Activated CD4-positive, alpha-beta T cell treated with anti-CD3 and anti-CD28 coated beads for 36 hours (primary cell): ENCODE measurements at regions not wholly inside any gene's neighbourhood (a gene's known extent, or its start where the extent isn't known, plus 50 kb on each side); places are given as distances from the start of the nearest gene placed in this dataset.

Source experiments
- ATAC-seq: fragments of 200-7000 bp; cut with Tn5 transposase; one replicate; pipeline ENCODE4 v1.10.0; 2021; ENCODE audit warnings: mild to moderate bottlenecking, moderate library complexity
- CTCF ChIA-PET: fragments of 350-600 bp; sonication (Branson Sonifier 250); formaldehyde crosslinking; loops from one replicate; lab custom pipeline; 2021; ENCODE audit warnings: antibody characterized with exemption; lab: Charles Lee
- POLR2A ChIA-PET: fragments of 350-600 bp; sonication (Branson Sonifier 250); formaldehyde crosslinking; loops from one replicate; lab custom pipeline; 2021; ENCODE audit warnings: antibody characterized with exemption, inconsistent platforms; lab: Charles Lee
- DNase-seq: peaks from one replicate; pipeline ENCODE4 v3.0.0-alpha.2; 2020
- H3K27ac Mint-ChIP-seq: one replicate; pipeline ENCODE4 v1.8.0; 2021; ENCODE audit warnings: mixed read lengths
- H3K27me3 Mint-ChIP-seq: one replicate; pipeline ENCODE4 v1.8.0; 2021; ENCODE audit warnings: mixed read lengths
- H3K36me3 Mint-ChIP-seq: one replicate; pipeline ENCODE4 v1.8.0; 2021; ENCODE audit warnings: low read depth, mixed read lengths
- H3K4me1 Mint-ChIP-seq: one replicate; pipeline ENCODE4 v1.8.0; 2021; ENCODE audit warnings: mixed read lengths
- H3K4me3 Mint-ChIP-seq: one replicate; pipeline ENCODE4 v1.8.0; 2021; ENCODE audit warnings: mild to moderate bottlenecking, moderate library complexity, mixed read lengths
- H3K9me3 Mint-ChIP-seq: one replicate; pipeline ENCODE4 v1.8.0; 2021; ENCODE audit warnings: low read depth, mixed read lengths
- intact Hi-C, 2 experiments: fragments of 100-400 bp; cut with DNase I in 1 of 2; cut with micrococcal nuclease in 1 of 2; formaldehyde crosslinking; loops; one replicate each; pipeline versions ENCODE4 v1.14.2 to v1.15.1; 2022 to 2024; cut with DNase I, micrococcal nuclease

- Mint-ChIP-seq H3K4me3 (no peak overlapping the region), H3K36me3 (no peaks in the 10 kb centered on the region), H3K9me3 (peaks cover 9% of the 10 kb centered on the region), H3K27me3 (no peaks in the 10 kb centered on the region), H3K27ac (no peak overlapping the region), H3K4me1 (no peaks in the 10 kb centered on the region)
- no peak for ATAC-seq
- intact Hi-C loops = no loop called here
- ChIA-PET POLR2A (no interaction called here), CTCF (interaction anchor here (0.5 kb wide), 1 partner anchor 538 kb away, joined by 3 read pairs; no protein-coding TSS in a partner anchor)
- DNase-seq = no peak
Measured at GRCh38 chr13:34391076-34391475, 551.0 kb upstream of the NBEA start.

DNA sequence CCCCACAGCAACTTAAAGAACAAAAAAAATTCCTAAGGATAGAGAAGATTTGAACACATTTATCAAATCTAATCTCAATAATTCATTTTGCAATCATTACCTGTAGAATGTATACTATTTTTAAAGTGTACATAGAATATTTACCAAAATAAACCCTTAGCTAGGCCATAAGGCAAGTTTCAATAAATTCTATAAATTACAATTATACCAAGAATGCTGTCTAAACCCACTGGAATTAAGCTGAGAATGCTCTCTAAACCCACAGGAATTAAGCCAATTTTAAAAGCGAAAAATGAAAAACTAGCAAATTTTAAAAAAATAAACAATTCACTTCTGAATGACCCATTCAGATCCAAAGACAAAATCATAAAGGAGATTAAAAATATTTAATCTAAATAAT, 540.4 kb upstream of the NBEA start:
- CTCF ChIA-PET = no interaction called here
- ATAC-seq (no peak), DNase-seq (no peak)
- H3K27me3 Mint-ChIP-seq = no peaks in the 10 kb centered on the region
- POLR2A ChIA-PET = no interaction called here
- no peak overlapping the region for H3K4me3 Mint-ChIP-seq
- no peak overlapping the region for H3K27ac Mint-ChIP-seq
- H3K9me3 Mint-ChIP-seq = peaks cover 3% of the 10 kb centered on the region
- intact Hi-C loops = no loop called here
- no peaks in the 10 kb centered on the region for H3K4me1 Mint-ChIP-seq
- no peaks in the 10 kb centered on the region for H3K36me3 Mint-ChIP-seq

- POLR2A ChIA-PET = no interaction called here
- DNase-seq = no peak
Measured at GRCh38 chr13:34405410-34406181, 536.5 kb upstream of the NBEA start.

GRCh38 chr13:34408640-34409039, 533.4 kb upstream of the NBEA start:
- intact Hi-C loops = no loop called here
- H3K27ac Mint-ChIP-seq = no peak overlapping the region
- ChIA-PET POLR2A (no interaction called here), CTCF (no interaction called here)
- no peaks in the 10 kb centered on the region for H3K9me3 Mint-ChIP-seq
- H3K4me3 Mint-ChIP-seq = no peak overlapping the region
- no peaks in the 10 kb centered on the region for H3K27me3 Mint-ChIP-seq
- ATAC-seq (no peak), DNase-seq (no peak)
- no peaks in the 10 kb centered on the region for H3K4me1 Mint-ChIP-seq
- no peaks in the 10 kb centered on the region for H3K36me3 Mint-ChIP-seq

More at GRCh38 chr13:34405410-34406181, 536.5 kb upstream of the NBEA start:
- Mint-ChIP-seq H3K27ac (no peak overlapping the region), H3K4me3 (no peak overlapping the region), H3K27me3 (no peaks in the 10 kb centered on the region), H3K4me1 (no peaks in the 10 kb centered on the region), H3K36me3 (no peaks in the 10 kb centered on the region), H3K9me3 (no peaks in the 10 kb centered on the region)
- CTCF ChIA-PET = interaction anchor here (0.6 to 0.7 kb wide), 2 partner anchors 61 to 288 kb away, joined by 3 read pairs; no protein-coding TSS in a partner anchor
- intact Hi-C loops = no loop called here
- ATAC-seq = no peak

DNA sequence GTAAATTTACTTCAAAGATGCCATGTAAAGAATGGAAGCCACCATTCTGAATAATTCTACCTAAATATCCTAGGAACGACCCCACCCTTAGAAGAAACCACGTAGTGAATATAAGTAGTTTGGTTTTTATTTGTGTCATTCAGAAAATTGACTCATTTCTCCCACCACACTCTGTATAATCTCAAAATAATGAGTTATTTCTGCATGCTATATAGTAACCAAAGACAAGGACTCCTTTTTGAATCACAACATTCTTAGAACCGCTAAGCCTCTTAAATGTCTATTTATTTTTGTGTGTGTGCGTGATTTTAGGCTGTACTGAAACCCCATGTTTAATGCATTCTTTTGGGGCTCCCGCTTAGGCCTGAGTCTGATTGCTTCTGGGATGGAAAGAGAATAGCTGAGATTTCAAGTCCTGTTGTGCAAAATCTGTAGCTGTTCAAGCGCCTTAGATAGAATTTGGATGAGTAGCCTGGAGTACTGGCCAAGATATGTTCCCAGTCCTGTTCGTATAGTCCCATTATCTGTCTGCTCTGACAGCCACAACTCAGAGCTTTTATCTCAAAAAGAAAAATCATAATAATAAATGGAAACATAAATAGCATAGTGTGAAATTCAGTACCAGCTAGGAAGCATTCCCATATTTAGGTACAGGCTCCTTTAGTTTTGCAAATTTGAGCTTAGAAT, 532.4 kb upstream of the NBEA start:
- H3K4me3 Mint-ChIP-seq = no peak overlapping the region
- no peaks in the 10 kb centered on the region for H3K4me1 Mint-ChIP-seq
- no peaks in the 10 kb centered on the region for H3K9me3 Mint-ChIP-seq
- H3K27ac Mint-ChIP-seq = no peak overlapping the region
- DNase-seq (no peak), ATAC-seq (no peak)
- ChIA-PET POLR2A (no interaction called here), CTCF (interaction anchor here (0.6 to 1.1 kb wide), 2 partner anchors 9 to 537 kb away, joined by 3 to 4 read pairs; no protein-coding TSS in a partner anchor)
- H3K27me3 Mint-ChIP-seq = no peaks in the 10 kb centered on the region
- no peaks in the 10 kb centered on the region for H3K36me3 Mint-ChIP-seq
- intact Hi-C loops = no loop called here

GRCh38 chr13:34410678-34411077, 531.4 kb upstream of the NBEA start:
- POLR2A ChIA-PET = no interaction called here
- H3K9me3 Mint-ChIP-seq = no peaks in the 10 kb centered on the region
- intact Hi-C loops = no loop called here

DNA sequence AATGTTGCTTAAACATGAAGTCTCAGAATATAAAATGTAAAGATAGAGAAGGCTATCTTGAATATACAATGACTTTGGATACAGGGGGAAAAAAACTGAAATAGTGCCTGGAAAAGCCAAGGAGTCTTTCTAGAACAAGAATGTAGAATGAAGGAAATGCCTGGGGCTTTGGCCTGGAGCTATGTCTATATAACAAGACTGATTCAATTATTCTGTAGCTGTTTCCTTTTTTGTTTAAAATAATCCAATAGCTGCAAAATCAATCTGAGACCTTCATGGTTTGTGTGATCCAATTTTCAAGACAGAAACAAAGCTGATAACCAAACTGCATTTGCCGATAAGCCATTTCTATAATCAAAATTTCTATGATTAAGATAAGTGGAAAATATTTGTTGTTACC, 530.9 kb upstream of the NBEA start:
- Mint-ChIP-seq H3K4me3 (no peak overlapping the region), H3K27ac (no peak overlapping the region), H3K27me3 (peaks cover 2% of the 10 kb centered on the region), H3K4me1 (no peaks in the 10 kb centered on the region), H3K36me3 (no peaks in the 10 kb centered on the region), H3K9me3 (no peaks in the 10 kb centered on the region)
- ATAC-seq (no peak), DNase-seq (no peak)
- intact Hi-C loops = no loop called here
- ChIA-PET POLR2A (no interaction called here), CTCF (no interaction called here)

More at GRCh38 chr13:34410678-34411077, 531.4 kb upstream of the NBEA start:
- H3K27me3 Mint-ChIP-seq = peaks cover 2% of the 10 kb centered on the region
- H3K4me3 Mint-ChIP-seq = no peak overlapping the region
- DNase-seq (no peak), ATAC-seq (no peak)
- H3K36me3 Mint-ChIP-seq = no peaks in the 10 kb centered on the region
- H3K4me1 Mint-ChIP-seq = no peaks in the 10 kb centered on the region
- H3K27ac Mint-ChIP-seq = no peak overlapping the region
- CTCF ChIA-PET = interaction anchor here (1.1 kb wide), 1 partner anchor 8 kb away, joined by 4 read pairs; no protein-coding TSS in a partner anchor

GRCh38 chr13:34411894-34412293, 530.2 kb upstream of the NBEA start:
- H3K27ac Mint-ChIP-seq = no peak overlapping the region
- intact Hi-C loops = no loop called here

DNA sequence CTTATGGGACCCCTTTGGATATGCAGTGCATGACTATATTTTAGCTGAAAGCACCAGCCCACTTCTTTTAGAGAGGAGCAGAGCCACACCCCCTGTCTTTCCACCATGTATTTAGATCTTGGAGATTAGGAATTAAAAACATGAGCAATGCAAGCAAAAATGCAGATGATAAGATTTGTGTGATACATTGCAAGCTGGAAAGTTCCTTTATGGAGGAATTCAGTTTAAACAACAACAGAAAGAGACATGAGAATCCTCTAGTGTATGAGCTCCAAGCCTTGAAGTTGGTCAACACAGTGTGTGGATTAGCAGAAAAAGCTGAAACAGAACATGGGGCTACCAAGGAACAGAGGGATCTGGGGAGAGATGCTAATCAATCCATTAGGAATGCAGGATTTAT, 529.8 kb upstream of the NBEA start:
- ChIA-PET CTCF (no interaction called here), POLR2A (no interaction called here)
- Mint-ChIP-seq H3K27me3 (peaks cover 2% of the 10 kb centered on the region), H3K9me3 (no peaks in the 10 kb centered on the region), H3K4me1 (no peaks in the 10 kb centered on the region), H3K4me3 (no peak overlapping the region), H3K36me3 (no peaks in the 10 kb centered on the region), H3K27ac (no peak overlapping the region)
- ATAC-seq = no peak
- no peak for DNase-seq
- intact Hi-C loops = no loop called here

More at GRCh38 chr13:34411894-34412293, 530.2 kb upstream of the NBEA start:
- DNase-seq (no peak), ATAC-seq (no peak)
- Mint-ChIP-seq H3K36me3 (no peaks in the 10 kb centered on the region), H3K27me3 (peaks cover 2% of the 10 kb centered on the region), H3K4me3 (no peak overlapping the region), H3K4me1 (no peaks in the 10 kb centered on the region), H3K9me3 (no peaks in the 10 kb centered on the region)
- CTCF ChIA-PET = no interaction called here
- POLR2A ChIA-PET = no interaction called here

- ATAC-seq (no peak), DNase-seq (no peak)
- Mint-ChIP-seq H3K9me3 (no peaks in the 10 kb centered on the region), H3K27me3 (peaks cover 2% of the 10 kb centered on the region), H3K4me1 (no peaks in the 10 kb centered on the region), H3K4me3 (no peak overlapping the region), H3K36me3 (no peaks in the 10 kb centered on the region), H3K27ac (no peak overlapping the region)
- intact Hi-C loops = no loop called here
- ChIA-PET CTCF (no interaction called here), POLR2A (no interaction called here)
Measured at GRCh38 chr13:34412817-34413375, 529.2 kb upstream of the NBEA start.

- DNase-seq (no peak), ATAC-seq (no peak)
- intact Hi-C loops = no loop called here
- Mint-ChIP-seq H3K4me1 (no peaks in the 10 kb centered on the region), H3K36me3 (no peaks in the 10 kb centered on the region), H3K27ac (no peak overlapping the region), H3K4me3 (no peak overlapping the region), H3K27me3 (peaks cover 2% of the 10 kb centered on the region), H3K9me3 (no peaks in the 10 kb centered on the region)
- ChIA-PET POLR2A (no interaction called here), CTCF (no interaction called here)
Measured at GRCh38 chr13:34413538-34414210, 528.4 kb upstream of the NBEA start.
